ENCODE measurements at regions not wholly inside any gene's neighbourhood (a gene's known extent, or its start where the extent isn't known, plus 50 kb on each side); places are given as distances from the start of the nearest gene placed in this dataset.

DNA sequence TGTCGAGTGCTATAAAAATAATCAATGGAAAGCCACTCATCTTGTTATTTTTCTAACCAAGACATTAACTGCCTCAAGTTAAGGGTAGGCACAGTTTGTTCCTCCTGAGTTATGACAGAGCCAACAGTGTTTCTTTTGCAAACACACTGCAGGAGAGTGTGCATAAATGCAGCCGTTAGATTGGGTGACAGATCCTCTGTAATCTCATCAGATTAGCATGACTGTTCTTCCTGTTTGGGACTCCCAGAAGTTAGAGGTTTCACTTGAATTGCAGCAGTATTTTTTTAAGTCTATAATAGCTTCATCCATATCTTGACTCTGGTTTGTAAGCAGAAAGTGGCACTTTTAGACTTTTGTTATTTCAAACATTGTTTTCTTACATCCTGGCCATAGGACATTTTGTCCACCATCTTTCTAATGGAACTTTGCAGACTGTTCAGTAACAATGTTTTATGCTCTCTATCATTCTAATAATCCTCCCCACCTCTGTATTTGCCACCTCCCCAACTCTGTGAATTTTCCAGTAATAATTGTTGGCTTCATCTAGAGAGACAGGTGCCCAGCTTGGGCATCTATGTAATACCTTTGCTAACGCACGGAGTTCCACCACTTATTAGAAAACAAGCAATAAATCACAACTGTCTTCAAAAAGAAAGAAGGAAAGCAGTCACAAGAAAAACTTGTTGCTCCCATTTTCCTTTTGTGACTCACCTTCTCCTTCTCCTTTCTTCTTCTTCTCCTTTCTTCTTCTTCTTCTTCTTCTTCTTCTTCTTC is 560.0 kb downstream of the ADCYAP1 start:
- TF ChIP-seq YY1 (IDR thresholded peaks at IDR 0.05; ENCODE audit: insufficient read depth, insufficient read length) (no peak), ZNF274 (IDR thresholded peaks at IDR 0.05; ENCODE audit: low read depth, low read length) (no peak), SUZ12 (IDR thresholded peaks at IDR 0.05; ENCODE audit: extremely low read depth, insufficient read depth, insufficient read length) (no peak)

Measured in NT2/D1 (cell line).